Endometrium (tissue), 2 donors: ENCODE measurements at regions not wholly inside any gene's neighbourhood (a gene's known extent, or its start where the extent isn't known, plus 50 kb on each side); places are given as distances from the start of the nearest gene placed in this dataset.

Source experiments
- FAIRE-seq: peaks from 2 replicates; lab custom pipeline; 2012; peaks lifted over from hg19 to GRCh38; lab: Jason Lieb, UNC
- donor health status: control.
- donor health status: control.

GRCh38 chr16:80489173-80489572 is 51.6 kb upstream of the DYNLRB2 start:
- FAIRE-seq, result no peak

GRCh38 chr16:80488167-80488566 is 52.6 kb upstream of the DYNLRB2 start:
- no peak for FAIRE-seq

- no peak for FAIRE-seq
Measured at GRCh38 chr16:80480664-80481063, 60.1 kb upstream of the DYNLRB2 start.

- FAIRE-seq, result no peak
Measured at GRCh38 chr16:80477838-80478237, 63.0 kb upstream of the DYNLRB2 start.

GRCh38 chr16:80468029-80468428 is 72.8 kb upstream of the DYNLRB2 start:
- FAIRE-seq, result no peak

GRCh38 chr16:80466024-80466987 is 74.5 kb upstream of the DYNLRB2 start:
- no peak for FAIRE-seq

GRCh38 chr16:80463751-80464495 is 76.9 kb upstream of the DYNLRB2 start:
- no peak for FAIRE-seq

GRCh38 chr16:80463326-80463725 is 77.5 kb upstream of the DYNLRB2 start:
- FAIRE-seq, result no peak

GRCh38 chr16:80462917-80463316 is 77.9 kb upstream of the DYNLRB2 start:
- no peak for FAIRE-seq

- FAIRE-seq, result no peak
Measured at GRCh38 chr16:80460988-80461387, 79.8 kb upstream of the DYNLRB2 start.

GRCh38 chr16:80459966-80460365 is 80.8 kb upstream of the DYNLRB2 start:
- no peak for FAIRE-seq

- FAIRE-seq, result no peak
Measured at GRCh38 chr16:80459331-80459777, 81.4 kb upstream of the DYNLRB2 start.

GRCh38 chr16:80457871-80458270 is 82.9 kb upstream of the DYNLRB2 start:
- FAIRE-seq, result no peak

- FAIRE-seq, result no peak
Measured at GRCh38 chr16:80454802-80455201, 86.0 kb upstream of the DYNLRB2 start.

GRCh38 chr16:80449392-80449791 is 91.4 kb upstream of the DYNLRB2 start:
- no peak for FAIRE-seq

- FAIRE-seq, result no peak
Measured at GRCh38 chr16:80447241-80447640, 93.6 kb upstream of the DYNLRB2 start.

- FAIRE-seq, result no peak
Measured at GRCh38 chr16:80442779-80443178, 98.0 kb upstream of the DYNLRB2 start.

- FAIRE-seq, result no peak
Measured at GRCh38 chr16:80441935-80442334, 98.9 kb upstream of the DYNLRB2 start.

GRCh38 chr16:80440667-80441066 is 100.1 kb upstream of the DYNLRB2 start:
- no peak for FAIRE-seq

- FAIRE-seq, result no peak
Measured at GRCh38 chr16:80437707-80438106, 103.1 kb upstream of the DYNLRB2 start.

GRCh38 chr16:80436510-80436909 is 104.3 kb upstream of the DYNLRB2 start:
- FAIRE-seq, result no peak

GRCh38 chr16:80433623-80434022 is 107.2 kb upstream of the DYNLRB2 start:
- no peak for FAIRE-seq

GRCh38 chr16:80427795-80428194 is 113.0 kb upstream of the DYNLRB2 start:
- FAIRE-seq, result no peak
